ENCODE measurements at regions not wholly inside any gene's neighbourhood (a gene's known extent, or its start where the extent isn't known, plus 50 kb on each side); places are given as distances from the start of the nearest gene placed in this dataset.

DNA sequence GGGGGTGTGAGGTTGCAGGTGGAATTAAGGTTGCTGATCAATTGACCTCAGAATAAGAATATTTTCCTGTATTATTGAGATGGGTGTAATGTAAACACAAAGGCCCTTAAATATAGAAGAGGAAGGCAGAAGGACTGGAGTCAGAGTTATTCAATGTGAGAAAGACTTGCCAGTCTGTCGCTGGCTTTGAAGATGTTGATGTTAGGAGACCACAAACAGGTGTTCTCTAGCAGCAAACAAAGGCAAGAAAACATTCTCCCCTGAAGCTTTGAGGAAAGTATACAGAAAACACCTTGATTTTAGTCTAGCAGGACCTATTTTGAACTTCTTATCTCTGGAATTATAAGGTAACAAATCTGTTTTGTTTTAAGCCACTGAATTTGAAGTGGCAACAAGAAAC is 138.9 kb upstream of the PTPRK start:
- Histone ChIP-seq H3K4me2 (ENCODE audit: low read depth, low read length) (no peak overlapping the region), H3K36me3 (ENCODE audit: control insufficient read depth, insufficient read depth, low read length) (no peaks in the 10 kb centered on the region), H4K8ac (ENCODE audit: low read depth in 2 of 2, low read length in 2 of 2) (no peak overlapping the region), H4K91ac (ENCODE audit: insufficient read depth, low read depth, low read length) (no peak overlapping the region), H2BK15ac (ENCODE audit: low read depth, low read length) (no peak overlapping the region), H4K20me1 (ENCODE audit: insufficient read depth, low read length) (no peaks in the 10 kb centered on the region), H3K9me1 (ENCODE audit: insufficient read depth, low read length) (no peaks in the 10 kb centered on the region), H2BK120ac (ENCODE audit: low read depth, low read length) (no peak overlapping the region), H3K27ac (ENCODE audit: insufficient read depth, low read length) (no peak overlapping the region), H3K79me1 (ENCODE audit: low read depth in 1 of 2, low read length in 2 of 2) (no peaks in the 10 kb centered on the region), H3K14ac (replicated peaks; ENCODE audit: low read depth, low read length) (no peak overlapping the region), H2AFZ (replicated peaks; ENCODE audit: low read length, poor library complexity) (no peak overlapping the region), H3K9ac (ENCODE audit: low read depth, low read length) (no peak overlapping the region), H2AK5ac (ENCODE audit: low read depth, low read length) (no peak overlapping the region), H3K18ac (ENCODE audit: low read depth, low read length) (no peak overlapping the region), H2AK9ac (replicated peaks; ENCODE audit: low read depth, low read length, poor library complexity) (no peak overlapping the region), H2BK5ac (ENCODE audit: low read depth, low read length, poor library complexity, severe bottlenecking) (no peak overlapping the region), H3K23ac (ENCODE audit: low read depth, low read length) (no peak overlapping the region), H3K9me3 (ENCODE audit: control insufficient read depth, insufficient read depth, low read length) (no peaks in the 10 kb centered on the region), H3K4me3 (ENCODE audit: insufficient read depth, low read depth, low read length) (no peak overlapping the region), H3K4ac (ENCODE audit: low read depth, low read length) (no peak overlapping the region), H3K56ac (ENCODE audit: extremely low read depth, insufficient read depth, low read length) (no peak overlapping the region), H4K5ac (ENCODE audit: low read depth, low read length) (no peak overlapping the region), H3K4me1 (ENCODE audit: control insufficient read depth, insufficient read depth, low read length) (peaks cover 4% of the 10 kb centered on the region), H3K27me3 (ENCODE audit: control insufficient read depth, insufficient read depth, low read length) (no peaks in the 10 kb centered on the region), H2BK20ac (ENCODE audit: low read depth, low read length) (no peak overlapping the region)
- WGBS, 2 experiments (ENCODE audit: extremely low coverage in 2 of 2, insufficient read length in 1 of 2) = no CpG with 5 or more reads among the region's 1 CpG
- DNase-seq (no peak), ATAC-seq (ENCODE audit: low read depth) (no peak)
- ChIA-PET CTCF (no interaction called here), POLR2A (ENCODE audit: unreplicated experiment) (no interaction called here)
- TF ChIP-seq NFE2L2 (IDR thresholded peaks at IDR 0.05; ENCODE audit: low read depth, low read length) = no peak
- TF ChIP-seq CEBPB (IDR thresholded peaks at IDR 0.05; ENCODE audit: low read depth, low read length) = no peak
- TF ChIP-seq, protein P1, sequence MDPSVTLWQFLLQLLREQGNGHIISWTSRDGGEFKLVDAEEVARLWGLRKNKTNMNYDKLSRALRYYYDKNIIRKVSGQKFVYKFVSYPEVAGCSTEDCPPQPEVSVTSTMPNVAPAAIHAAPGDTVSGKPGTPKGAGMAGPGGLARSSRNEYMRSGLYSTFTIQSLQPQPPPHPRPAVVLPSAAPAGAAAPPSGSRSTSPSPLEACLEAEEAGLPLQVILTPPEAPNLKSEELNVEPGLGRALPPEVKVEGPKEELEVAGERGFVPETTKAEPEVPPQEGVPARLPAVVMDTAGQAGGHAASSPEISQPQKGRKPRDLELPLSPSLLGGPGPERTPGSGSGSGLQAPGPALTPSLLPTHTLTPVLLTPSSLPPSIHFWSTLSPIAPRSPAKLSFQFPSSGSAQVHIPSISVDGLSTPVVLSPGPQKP (IDR thresholded peaks at IDR 0.05; ENCODE audit: borderline replicate concordance, low read depth, low read length) = no peak
- TF ChIP-seq MAZ (IDR thresholded peaks at IDR 0.05; ENCODE audit: borderline replicate concordance, low read depth, low read length) = no peak
- TF ChIP-seq FOS (IDR thresholded peaks at IDR 0.05; ENCODE audit: low read depth, low read length) = no peak
- no peak for TF ChIP-seq SMC3 (IDR thresholded peaks at IDR 0.05; ENCODE audit: low read depth, low read length)
- TF ChIP-seq BHLHE40 (IDR thresholded peaks at IDR 0.05; ENCODE audit: low read depth, low read length) = no peak
- TF ChIP-seq MXI1 (IDR thresholded peaks at IDR 0.05; ENCODE audit: borderline replicate concordance, low read depth, low read length) = no peak
- TF ChIP-seq MAFK (IDR thresholded peaks at IDR 0.05; ENCODE audit: low read depth, low read length) = no peak
- no peak for TF ChIP-seq RAD21 (IDR thresholded peaks at IDR 0.05; ENCODE audit: low read length)
- TF ChIP-seq RFX5 (IDR thresholded peaks at IDR 0.05; ENCODE audit: low read depth, low read length) = no peak
- no peak for TF ChIP-seq CHD1 (IDR thresholded peaks at IDR 0.05; ENCODE audit: low read depth, low read length)
- TF ChIP-seq, protein P2, sequence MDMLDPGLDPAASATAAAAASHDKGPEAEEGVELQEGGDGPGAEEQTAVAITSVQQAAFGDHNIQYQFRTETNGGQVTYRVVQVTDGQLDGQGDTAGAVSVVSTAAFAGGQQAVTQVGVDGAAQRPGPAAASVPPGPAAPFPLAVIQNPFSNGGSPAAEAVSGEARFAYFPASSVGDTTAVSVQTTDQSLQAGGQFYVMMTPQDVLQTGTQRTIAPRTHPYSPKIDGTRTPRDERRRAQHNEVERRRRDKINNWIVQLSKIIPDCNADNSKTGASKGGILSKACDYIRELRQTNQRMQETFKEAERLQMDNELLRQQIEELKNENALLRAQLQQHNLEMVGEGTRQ (IDR thresholded peaks at IDR 0.05; ENCODE audit: low read depth, low read length) = no peak
- TF ChIP-seq RCOR1 (IDR thresholded peaks at IDR 0.05; ENCODE audit: insufficient replicate concordance, low read length) = no peak
- TF ChIP-seq, protein P3, sequence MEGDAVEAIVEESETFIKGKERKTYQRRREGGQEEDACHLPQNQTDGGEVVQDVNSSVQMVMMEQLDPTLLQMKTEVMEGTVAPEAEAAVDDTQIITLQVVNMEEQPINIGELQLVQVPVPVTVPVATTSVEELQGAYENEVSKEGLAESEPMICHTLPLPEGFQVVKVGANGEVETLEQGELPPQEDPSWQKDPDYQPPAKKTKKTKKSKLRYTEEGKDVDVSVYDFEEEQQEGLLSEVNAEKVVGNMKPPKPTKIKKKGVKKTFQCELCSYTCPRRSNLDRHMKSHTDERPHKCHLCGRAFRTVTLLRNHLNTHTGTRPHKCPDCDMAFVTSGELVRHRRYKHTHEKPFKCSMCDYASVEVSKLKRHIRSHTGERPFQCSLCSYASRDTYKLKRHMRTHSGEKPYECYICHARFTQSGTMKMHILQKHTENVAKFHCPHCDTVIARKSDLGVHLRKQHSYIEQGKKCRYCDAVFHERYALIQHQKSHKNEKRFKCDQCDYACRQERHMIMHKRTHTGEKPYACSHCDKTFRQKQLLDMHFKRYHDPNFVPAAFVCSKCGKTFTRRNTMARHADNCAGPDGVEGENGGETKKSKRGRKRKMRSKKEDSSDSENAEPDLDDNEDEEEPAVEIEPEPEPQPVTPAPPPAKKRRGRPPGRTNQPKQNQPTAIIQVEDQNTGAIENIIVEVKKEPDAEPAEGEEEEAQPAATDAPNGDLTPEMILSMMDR (conservative IDR thresholded peaks at IDR 0.05; ENCODE audit: low read depth, low read length) = no peak
- TF ChIP-seq POLR2A (IDR thresholded peaks at IDR 0.05; ENCODE audit: low read depth, low read length) = no peak
- dilution Hi-C loops (cut with HindIII; ENCODE audit: low sequenced_read_pairs, unreplicated experiment) (no loop called here), intact Hi-C loops (cut with micrococcal nuclease) (no loop called here), in situ Hi-C loops (cut with MboI; ENCODE audit: low sequenced_read_pairs) (no loop called here)
- BruUV-seq (replicated peaks) = no TSS peak
